HG02763 (cell line): ENCODE measurements at regions not wholly inside any gene's neighbourhood (a gene's known extent, or its start where the extent isn't known, plus 50 kb on each side); places are given as distances from the start of the nearest gene placed in this dataset.

Source experiments
- ATAC-seq: cut with Tn5 transposase; IDR thresholded peaks from one replicate; pipeline ENCODE4 v1.9.1; 2021; ENCODE audit warnings: mild to moderate bottlenecking, moderate library complexity; ENCODE audit not compliant: unreplicated experiment

DNA sequence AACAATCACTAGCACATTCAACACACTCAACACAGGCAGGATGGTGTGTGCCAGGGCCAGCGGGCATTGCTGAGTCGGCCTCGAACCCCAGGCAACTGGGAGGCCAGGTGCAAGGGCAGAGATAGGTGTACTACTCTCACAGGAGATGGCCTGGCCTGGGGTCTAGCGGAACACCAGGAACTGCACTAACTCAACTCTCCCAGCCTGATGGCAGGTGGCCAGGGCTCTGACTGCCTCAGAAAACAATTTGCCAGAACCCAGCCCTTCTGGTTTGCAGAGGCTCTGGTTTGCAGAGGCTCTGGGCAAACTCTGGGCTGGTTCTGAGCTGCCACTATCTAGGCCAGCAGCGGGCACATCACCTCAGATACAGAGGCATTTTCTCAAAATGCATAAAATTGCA is 229.2 kb upstream of the CHRNA7 start:
- ATAC-seq, result no peak

DNA sequence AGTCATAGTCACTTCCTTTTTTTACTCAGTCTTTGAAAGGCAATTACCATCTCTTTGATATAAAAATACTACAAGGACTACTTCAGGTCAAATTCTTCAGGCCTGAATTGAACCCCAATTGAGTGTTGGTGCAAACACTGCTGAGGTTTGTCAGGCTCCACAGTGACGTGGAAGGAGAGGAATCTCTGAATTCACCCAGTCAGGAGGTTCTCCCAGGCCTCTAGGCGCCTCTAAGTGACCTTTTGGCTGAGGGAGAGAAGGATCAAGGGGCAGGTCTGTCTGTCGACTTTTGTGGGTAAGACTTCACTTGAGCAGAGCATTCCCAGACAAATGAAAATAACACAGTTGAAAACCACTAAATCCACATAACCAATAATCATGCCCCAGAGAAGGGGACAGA is 227.6 kb upstream of the CHRNA7 start:
- no peak for ATAC-seq

DNA sequence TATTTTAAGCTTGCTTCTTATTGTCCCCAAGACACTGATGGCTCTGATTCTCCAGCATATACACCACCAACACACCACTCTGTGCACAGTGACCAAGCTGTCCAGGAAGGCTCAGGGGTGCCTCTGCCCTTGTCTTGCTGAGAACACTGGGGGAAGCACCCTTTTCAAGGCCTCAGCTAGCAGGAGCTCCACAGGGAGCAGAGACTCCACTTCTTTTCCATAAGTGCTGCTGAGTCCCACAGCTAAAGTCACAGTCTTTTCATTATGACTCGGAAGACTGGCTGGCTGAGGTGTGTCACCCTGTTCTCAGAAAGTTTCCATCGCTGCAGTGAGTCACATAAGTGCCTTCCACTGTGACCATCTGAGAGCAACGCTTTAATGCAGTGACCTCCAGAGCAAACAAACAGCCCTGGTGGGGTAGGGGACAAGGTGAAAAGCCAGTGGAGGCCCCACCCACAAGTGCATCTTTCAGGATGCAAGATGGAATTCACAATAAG is 226.9 kb upstream of the CHRNA7 start:
- ATAC-seq, result no peak

DNA sequence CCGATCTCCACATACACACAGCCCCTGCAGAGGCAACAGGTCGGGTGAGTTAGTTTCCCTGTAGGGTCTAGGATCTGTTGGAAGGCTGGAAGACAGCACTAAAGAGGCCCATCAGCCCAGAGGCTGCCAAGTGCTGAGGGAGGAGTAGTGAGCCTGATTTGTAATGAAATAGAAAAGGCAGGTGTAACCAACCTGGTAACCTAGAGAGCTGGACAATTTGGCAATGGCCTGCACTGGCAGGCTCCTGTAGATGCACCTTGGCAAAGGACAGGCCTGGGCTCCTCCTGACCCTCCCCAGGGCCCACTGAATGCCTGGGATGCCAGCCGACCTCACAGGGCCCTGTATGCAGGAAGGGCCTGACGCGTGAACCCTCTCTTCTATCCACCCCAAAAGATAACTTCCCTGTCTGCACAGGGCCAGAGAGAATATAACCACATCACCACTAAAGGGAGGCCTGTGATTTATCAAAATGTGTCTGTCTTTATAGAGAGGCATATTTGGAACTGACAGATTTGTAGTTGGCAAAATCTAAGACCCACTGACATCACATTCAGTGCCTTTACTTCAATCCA is 225.1 kb upstream of the CHRNA7 start:
- ATAC-seq, result no peak

DNA sequence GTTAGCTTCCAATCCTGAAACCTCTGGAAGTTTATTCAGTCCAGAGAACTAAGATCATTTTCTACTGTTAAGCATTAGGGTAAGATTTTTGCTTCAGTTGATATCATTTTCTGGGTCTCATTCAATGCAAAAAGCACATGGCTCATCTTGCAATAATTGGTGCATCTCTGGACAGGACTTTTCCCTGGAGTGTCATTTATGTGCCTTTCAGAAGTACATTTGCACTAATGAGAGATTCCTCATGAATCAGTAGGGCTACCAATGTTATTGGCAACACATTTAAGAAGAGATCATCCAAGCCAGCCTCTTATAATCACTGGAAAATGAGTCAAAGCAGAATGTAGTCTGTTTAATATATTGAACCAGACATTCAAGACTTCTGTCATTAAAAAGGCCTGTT is 224.2 kb upstream of the CHRNA7 start:
- ATAC-seq, result no peak

DNA sequence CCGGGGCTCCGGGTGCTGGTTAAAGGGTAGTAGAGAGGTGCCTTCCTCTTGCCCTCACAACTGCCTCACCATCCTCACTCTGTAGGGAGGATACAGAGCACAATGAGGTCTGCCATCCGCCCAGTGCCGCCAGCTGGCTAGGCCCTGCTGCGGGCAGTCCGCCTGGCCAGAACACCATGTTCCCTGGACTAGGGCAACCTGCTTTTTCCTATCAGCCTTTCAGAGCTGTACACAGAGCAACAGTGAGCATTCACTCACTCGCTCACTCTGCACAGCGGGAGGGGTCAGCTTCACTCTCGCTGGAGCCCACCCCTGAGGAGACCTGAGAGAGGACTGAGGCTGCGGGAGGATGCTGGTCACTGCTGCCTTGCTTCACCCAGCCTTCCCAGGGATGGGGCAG is 218.7 kb upstream of the CHRNA7 start:
- ATAC-seq, result no peak

DNA sequence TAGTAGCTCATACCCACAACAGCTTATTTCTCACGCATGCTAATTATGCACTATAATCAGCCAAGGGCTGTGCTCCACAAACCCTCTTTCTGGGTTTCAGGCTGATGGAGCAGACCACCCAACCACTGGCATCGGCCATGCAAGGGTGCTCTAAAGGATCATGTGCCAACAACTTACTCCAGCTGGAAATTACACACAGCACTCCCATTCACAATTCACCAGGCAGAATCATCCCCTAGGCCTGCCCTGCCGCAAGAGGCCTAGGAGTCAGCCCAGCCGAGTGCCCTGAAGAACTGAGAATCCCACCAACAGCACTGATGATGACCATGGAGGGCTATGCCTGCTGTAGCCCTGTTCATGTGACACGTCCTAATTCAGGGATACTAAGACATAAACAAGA is 216.2 kb upstream of the CHRNA7 start:
- ATAC-seq, result no peak

DNA sequence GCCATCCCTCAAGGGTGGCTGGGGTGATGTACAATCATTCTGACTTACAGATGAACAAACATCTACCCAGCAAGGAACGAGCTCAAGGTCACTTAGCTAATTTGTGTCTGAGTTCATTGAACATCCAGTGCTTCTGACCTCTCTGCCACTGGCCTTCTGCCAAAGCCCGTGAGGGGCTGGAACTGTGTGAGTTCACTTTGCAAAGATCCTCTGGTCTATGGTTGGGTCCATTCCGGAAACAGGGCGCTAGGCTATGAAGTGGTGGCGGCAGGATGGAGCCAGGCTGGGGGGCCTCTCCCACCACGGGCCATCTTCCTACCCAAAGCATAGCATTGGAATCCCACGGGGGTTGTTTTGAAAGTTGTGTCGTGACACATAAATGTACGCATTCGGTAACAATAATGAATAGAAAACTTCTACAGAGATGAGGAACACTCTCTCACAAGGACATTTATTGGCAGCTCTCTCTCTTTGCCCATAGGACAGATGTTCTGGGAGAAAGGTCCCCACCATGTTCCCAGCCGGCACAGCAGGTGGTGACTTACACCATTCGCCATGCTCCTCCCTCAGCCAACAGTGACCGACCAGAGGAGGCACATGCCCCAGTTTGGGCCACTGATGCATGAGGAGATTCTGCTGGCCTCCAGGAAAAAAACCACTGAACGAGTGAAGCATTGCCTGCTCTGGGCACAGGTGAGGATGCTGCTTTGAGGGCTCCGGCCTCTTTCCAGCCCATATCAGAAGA is 214.7 kb upstream of the CHRNA7 start:
- no peak for ATAC-seq

DNA sequence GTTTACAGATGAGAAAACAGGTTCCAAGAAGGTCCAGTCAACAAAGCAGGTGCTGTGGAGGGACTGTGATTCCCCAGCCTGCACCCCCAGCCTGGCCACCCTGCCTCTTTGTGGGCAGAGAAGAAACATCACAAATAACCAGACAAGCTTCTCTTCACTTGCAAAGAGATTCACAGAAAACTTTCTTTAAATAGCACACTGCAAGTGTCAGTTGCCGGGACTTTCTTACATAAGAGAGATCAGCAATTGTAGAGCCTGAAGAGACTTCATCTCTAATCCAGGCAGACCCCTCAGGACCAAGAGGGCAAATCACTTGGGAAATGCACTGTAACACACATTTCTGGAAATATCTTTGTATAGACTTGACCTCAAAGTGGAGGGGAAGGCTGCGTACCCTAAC is 207.9 kb upstream of the CHRNA7 start:
- no peak for ATAC-seq

DNA sequence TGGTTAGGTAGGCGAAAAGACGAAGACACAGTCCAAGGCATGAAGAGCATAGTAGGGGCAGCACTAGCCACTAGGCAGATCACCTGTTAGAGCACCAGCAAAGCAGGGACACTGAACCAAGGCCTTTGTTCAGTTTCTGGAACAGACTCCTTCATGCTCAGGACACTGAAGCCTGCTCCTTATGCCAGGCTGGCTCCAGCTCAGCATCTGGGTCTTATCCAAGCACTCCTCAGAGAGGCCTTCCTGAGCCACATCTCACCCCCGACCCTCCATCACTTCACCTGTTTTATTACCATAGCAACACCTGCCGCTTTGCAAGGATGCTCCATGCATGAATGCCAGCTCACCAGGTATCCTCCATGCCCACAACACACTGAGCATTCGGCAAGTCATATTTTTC is 206.3 kb upstream of the CHRNA7 start:
- no peak for ATAC-seq

DNA sequence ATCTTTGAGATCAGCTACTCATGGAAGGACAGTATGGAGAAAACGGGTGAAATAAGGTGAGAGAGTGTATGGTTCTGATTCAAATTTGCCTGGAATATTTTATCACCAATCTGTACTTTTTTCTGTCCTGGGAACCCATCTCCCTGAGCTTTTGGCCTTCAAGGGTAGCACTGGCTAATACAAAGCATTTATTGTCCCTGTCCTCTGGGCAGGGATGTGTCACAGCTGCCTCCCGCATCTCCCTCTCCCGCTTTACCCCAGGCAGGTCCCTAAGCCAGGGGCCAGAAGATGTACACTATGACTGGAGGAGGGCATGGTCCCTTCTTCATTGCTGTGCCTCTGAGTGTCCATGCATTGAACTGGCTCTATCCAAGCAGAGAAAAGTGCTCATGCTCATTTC is 201.7 kb upstream of the CHRNA7 start:
- ATAC-seq, result no peak

DNA sequence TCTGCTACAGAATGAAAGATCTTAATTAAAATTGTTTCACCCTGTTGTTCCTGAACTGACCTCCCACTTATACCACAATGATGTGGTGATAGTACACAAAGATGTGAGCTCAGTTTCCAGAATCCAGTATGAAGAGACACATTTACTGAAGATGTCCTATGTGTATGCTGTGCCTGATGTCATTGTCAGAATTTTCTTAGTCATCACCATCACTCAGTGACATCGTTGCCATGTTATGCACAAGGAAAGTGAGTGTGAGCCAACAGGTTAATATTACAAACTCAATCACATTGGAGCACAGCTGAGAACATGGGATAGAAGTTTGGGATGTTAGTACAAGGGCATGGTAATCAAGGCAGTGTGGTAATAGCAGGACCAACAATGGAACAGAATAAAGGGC is 199.7 kb upstream of the CHRNA7 start:
- no peak for ATAC-seq

DNA sequence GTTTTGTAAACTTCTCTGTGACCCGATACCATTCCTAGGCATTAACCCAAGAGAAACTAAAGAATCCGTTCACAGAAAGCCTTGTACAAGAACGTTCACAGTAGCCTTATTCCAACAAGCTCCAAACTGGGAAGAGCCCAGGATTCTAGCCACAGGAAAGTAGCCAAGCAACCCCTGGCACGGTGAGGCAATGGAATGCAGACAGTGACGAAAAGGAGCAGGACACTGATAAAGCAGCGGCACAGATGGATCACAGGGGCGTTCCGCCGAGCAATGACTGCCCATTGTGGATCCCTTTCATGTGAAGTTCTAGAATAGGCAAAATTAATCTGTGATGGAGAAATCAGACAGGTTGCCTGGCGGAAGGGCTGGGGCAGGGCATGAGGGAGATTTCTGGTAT is 198.7 kb upstream of the CHRNA7 start:
- ATAC-seq, result no peak

DNA sequence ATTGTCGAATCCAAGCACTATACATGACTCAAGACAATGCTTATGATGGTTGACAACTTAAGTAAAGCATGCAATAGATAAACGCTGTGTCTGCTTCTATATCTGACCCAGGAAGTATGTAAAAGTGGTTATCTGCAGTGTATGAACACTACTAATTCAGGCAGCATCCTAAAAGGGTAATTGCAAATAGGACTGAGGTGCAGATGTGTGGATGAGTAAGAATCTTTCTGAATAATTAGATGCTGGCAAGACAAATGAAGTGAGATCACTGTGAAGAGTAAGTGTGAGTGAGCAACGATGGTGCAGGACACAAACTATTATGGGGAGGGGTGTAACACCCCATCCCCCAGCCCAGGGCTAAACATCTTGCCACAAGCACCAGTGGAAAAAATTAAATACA is 195.7 kb upstream of the CHRNA7 start:
- no peak for ATAC-seq

DNA sequence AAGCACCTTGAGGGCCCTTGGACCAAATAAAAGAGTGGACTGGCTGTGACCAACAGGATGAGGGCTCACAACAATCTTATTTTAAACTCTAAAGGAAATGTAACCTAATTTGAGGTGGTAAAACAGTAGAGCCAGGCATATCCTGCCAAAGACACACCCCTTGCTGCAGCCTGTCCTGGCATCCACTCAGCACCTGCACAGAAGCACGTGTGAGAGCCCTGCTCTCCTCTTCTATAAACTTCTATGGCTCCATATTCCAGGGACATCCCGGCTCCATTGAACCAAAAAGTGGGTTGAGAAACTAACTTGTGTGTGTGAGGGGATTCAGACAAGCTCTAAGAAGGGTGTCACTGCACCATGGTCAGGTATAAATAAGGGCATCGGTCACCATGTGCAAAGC is 190.9 kb upstream of the CHRNA7 start:
- no peak for ATAC-seq

DNA sequence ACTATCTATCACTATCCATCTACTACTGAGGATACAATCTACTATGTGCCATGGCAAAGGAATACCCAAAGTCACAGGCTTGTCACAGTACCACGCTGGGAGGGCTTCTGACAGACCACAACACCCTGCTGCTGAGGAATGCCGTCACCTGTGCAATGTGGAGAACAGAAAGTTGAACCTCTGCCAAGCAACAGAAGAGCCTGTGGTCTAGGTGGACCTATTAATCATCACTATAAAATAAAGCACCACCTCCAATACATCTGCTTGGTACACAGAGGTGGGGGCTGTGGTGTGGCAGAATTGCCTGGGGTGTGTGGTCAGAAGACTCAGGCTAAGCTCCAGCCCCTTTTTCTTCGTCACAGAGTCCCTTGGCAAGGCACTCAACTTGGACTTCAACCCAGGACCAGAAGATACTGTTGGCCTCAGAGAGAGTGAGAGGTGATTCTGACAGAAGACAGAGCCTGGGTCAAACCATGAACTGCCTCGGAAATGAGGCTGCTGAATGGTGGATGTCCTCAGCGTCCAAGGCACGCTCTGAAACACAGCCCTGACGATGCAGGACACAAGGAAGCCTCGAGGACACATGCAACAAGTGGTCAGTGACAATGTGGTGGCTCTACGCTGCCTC is 189.4 kb upstream of the CHRNA7 start:
- ATAC-seq, result no peak

DNA sequence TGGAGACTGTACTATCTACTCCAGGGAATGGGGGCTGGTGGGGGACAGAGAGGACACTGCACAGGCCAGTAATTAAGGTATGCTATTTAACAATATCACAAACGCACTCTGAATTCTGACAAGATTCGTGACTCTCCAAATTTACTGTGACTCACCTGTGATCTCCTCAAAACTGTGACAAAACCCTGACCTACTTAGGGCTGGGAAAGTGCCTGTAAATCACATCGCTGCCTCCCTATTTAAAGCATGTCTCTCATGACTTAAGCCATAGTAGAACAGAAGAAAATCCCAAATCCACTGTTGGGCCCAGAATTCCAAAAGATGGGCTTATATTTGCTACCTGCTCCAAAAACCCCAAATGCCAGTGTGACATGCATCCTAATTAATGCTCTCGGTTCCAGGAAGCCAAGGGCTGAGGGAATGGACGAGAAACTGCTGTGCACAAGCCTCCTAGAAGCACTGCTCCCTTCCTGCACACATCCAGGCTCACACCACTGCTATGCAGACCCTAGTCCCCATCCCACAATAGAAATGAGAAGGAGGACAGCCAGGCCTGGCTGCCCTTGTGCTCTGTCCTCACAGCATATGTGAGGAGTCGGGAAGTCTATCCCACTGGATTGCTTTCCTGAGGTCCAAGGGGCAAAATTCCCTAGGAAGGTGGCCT is 187.7 kb upstream of the CHRNA7 start:
- ATAC-seq, result no peak

DNA sequence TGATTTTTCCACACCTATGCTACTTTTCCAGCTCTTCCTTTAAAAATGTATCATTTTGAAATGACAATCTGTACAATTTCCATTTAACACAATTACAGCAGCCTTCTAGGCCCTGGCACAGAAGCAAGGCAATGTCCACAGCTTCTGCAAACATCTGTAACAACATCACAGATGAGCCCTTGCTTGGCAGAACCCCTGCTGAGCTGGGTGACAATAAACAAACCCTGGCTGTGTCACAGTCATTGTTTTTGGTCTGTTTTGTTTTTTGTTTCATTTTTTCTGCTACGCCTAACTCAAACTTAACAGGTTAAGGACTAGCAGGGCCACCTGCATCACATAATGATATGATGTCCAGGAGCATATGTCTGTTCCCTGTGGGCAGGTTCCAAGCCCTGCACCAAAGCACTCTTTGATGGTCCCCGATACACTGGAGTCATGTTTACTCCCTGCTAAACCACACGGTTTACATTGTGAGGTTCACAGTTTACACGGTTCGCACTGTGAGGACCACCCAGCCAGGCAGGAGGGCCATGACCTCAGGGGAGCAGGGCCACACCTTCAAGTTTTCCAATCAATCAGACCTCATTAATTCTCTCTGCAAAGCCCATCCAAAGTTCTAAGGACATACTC is 186.8 kb upstream of the CHRNA7 start:
- ATAC-seq, result no peak

DNA sequence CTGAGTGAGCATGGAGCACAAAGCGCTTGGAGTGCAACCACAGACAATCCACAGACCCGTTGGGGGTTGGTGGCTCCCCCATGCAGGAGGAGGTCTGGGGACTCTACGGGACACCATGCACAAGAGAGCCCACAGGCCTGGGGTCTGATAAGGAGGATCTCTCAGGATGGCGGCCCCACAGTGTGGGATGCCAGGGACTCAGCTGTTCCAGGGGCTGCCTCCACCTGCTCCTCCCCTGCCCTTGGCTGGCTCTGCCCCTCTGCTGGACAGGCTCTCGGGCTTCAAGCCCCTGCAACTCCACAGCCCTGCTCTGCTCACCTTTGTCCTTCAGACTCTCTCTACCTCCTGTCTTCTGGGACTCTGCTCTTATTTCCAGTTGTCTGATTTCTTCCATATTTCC is 184.5 kb upstream of the CHRNA7 start:
- ATAC-seq, result no peak

DNA sequence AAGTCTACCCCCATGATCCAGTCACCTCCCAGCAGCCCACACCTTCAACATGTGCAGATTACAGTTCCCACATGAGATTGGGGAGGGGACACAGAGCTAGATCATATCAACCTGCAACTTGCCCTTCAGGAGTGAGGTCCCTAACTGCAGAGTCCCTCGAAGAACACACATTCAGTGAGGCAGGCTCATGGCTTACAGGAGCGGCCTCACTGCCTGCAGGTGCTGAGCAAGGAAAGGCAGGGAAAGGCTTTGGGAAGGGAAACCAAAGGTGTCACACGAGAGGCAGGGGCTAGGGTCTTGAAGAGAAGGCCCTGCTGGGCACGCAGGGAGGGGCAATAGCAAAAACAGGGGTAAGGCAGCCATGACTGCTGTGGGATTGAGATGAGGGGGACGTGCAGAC is 182.4 kb upstream of the CHRNA7 start:
- no peak for ATAC-seq

DNA sequence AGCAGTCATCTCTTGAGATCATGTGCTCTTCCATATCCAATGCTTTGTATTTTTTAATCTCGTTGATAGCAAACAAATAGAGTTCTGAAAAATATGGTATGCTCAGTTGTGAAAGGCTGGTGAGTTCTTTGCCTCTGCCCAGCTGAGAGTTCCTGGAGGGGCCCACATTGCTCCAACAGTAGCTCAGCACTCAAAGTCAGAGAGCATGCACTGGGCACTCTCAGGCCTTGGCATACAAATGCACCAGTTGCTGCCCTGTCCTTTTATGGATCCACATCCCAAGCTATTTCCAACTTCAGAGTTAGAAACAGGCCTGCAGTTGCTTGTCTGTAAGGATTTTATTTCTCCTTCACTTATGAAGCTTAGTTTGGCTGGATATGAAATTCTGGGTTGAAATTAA is 181.7 kb upstream of the CHRNA7 start:
- no peak for ATAC-seq
